K562 (cell line): ENCODE measurements at regions not wholly inside any gene's neighbourhood (a gene's known extent, or its start where the extent isn't known, plus 50 kb on each side); places are given as distances from the start of the nearest gene placed in this dataset.

Source experiments
- ATAC-seq: fragments of 200-7000 bp; cut with Tn5 transposase; 3 replicates; pipeline ENCODE4 v1.9.1; 2020; ENCODE audit warnings: moderate library complexity
- BruUV-seq: library from RNA; stranded (reverse); fragments of 400-500 nt; replicated peaks from 2 replicates; lab custom pipeline; 2021; lab: Mats Ljungman, UMichigan
- CTCF ChIA-PET: fragments of 300-600 bp; formaldehyde crosslinking; extraction: SDS; loops from one replicate; lab custom pipeline; 2021; ENCODE audit warnings: low intra/inter-chr PET ratio; lab: Yijun Ruan, JAX
- POLR2A ChIA-PET: fragments of 300-600, 350-650 bp; sonication (Branson Sonifier 250); formaldehyde crosslinking; extraction: SDS; loops from one replicate; lab custom pipeline; 2021; ENCODE audit warnings: antibody characterized with exemption, inconsistent platforms; lab: Yijun Ruan, JAX
- DNase-seq, 4 experiments: peaks; one replicate each; pipeline versions ENCODE4 v3.0.0 to v3.0.0-alpha.2; 2011 to 2018; ENCODE audit warnings: low spot score in 3 of 4, mixed read lengths in 3 of 4; ENCODE audit errors: extremely low read depth in 1 of 4
- FAIRE-seq: peaks from 2 replicates; lab custom pipeline; 2011; peaks lifted over from hg19 to GRCh38; lab: Jason Lieb, UNC
- H2AFZ ChIP-seq: 2 replicates; pipeline ENCODE4 v1.6.0; 2011; ENCODE audit warnings: low read depth, low read length, control low read depth, inconsistent platforms
- H3K27ac ChIP-seq: fragments of 200-600 bp; 3 replicates; pipeline ENCODE4 v1.8.0; 2011; ENCODE audit warnings: low read depth, mild to moderate bottlenecking, control low read depth, inconsistent platforms, low read length, moderate library complexity, mixed read lengths; ENCODE audit errors: extremely low read depth
- H3K27me3 ChIP-seq, 2 experiments: fragments of 300-600 bp in 1 of 2; 2 replicates in 1 of 2; 3 replicates in 1 of 2; pipeline versions ENCODE4 v1.6.0 to v1.8.0; 2011; ENCODE audit warnings: inconsistent platforms in 2 of 2, low read length in 2 of 2, mild to moderate bottlenecking in 1 of 2, mixed read lengths in 1 of 2, moderate library complexity in 1 of 2; ENCODE audit not compliant: control insufficient read depth in 2 of 2, insufficient read depth in 2 of 2
- H3K36me3 ChIP-seq: fragments of 300-600 bp; 3 replicates; pipeline ENCODE4 v1.8.0; 2011; ENCODE audit warnings: mild to moderate bottlenecking, low read length, inconsistent platforms; ENCODE audit not compliant: control insufficient read depth, insufficient read depth
- H3K4me1 ChIP-seq, 2 experiments: fragments of 200-600 bp in 1 of 2; replicated peaks in 1 of 2; 2 replicates in 1 of 2; 3 replicates in 1 of 2; pipeline versions ENCODE4 v1.5.1 to v1.8.0; 2011; ENCODE audit warnings: inconsistent platforms in 2 of 2, low read length in 2 of 2, mild to moderate bottlenecking in 1 of 2, mixed read lengths in 1 of 2, moderate library complexity in 1 of 2; ENCODE audit not compliant: control insufficient read depth in 2 of 2, insufficient read depth in 2 of 2
- H3K4me2 ChIP-seq: 2 replicates; pipeline ENCODE4 v1.6.1; 2011; ENCODE audit warnings: low read length, control low read depth, inconsistent platforms, mixed read lengths; ENCODE audit not compliant: insufficient read depth
- H3K4me3 ChIP-seq: fragments of 200-600 bp; sonication (generic), shearing (Covaris generic); 2 replicates; pipeline ENCODE4 v1.5.1; 2016; ENCODE audit warnings: control low read depth, inconsistent platforms
- H3K79me2 ChIP-seq: fragments of 200-600 bp; 3 replicates; pipeline ENCODE4 v1.8.0; 2011; ENCODE audit warnings: low read length, inconsistent platforms; ENCODE audit not compliant: control insufficient read depth, insufficient read depth
- H3K9ac ChIP-seq, 2 experiments: 2 replicates each; pipeline versions ENCODE4 v1.6.0 to v1.6.1; 2011; ENCODE audit warnings: low read depth in 2 of 2, low read length in 2 of 2, control low read depth in 1 of 2, inconsistent platforms in 1 of 2, mild to moderate bottlenecking in 1 of 2, mixed read lengths in 1 of 2; ENCODE audit not compliant: insufficient read depth in 1 of 2
- H3K9me1 ChIP-seq: one replicate; pipeline ENCODE4 v1.6.0; 2011; ENCODE audit warnings: inconsistent platforms, mild to moderate bottlenecking, low read length, moderate library complexity; ENCODE audit not compliant: control insufficient read depth, insufficient read depth
- H3K9me3 ChIP-seq: replicated peaks from 2 replicates; pipeline ENCODE4 v1.5.1; 2011; ENCODE audit warnings: low read depth, low read length, inconsistent platforms; ENCODE audit not compliant: control insufficient read depth, insufficient read depth
- H4K20me1 ChIP-seq: replicated peaks from 2 replicates; pipeline ENCODE4 v1.6.1; 2011; ENCODE audit warnings: low read length, inconsistent platforms, mixed read lengths; ENCODE audit not compliant: control insufficient read depth, insufficient read depth
- AFF1 ChIP-seq, 2 experiments: fragments of 450-650 bp; IDR thresholded peaks; 2 replicates each; pipeline ENCODE4 v1.6.1; 2018; ENCODE audit warnings: mild to moderate bottlenecking in 2 of 2, low read depth in 1 of 2; ENCODE audit not compliant: partially characterized antibody in 2 of 2
- CHD1 ChIP-seq: fragments of 200-600 bp; sonication (generic); IDR thresholded peaks from one replicate; pipeline ENCODE4 v1.6.1; 2012; ENCODE audit warnings: mild to moderate bottlenecking, moderate library complexity, low read length, inconsistent platforms
- KAT8 ChIP-seq: fragments of 450-650 bp; IDR thresholded peaks from 2 replicates; pipeline ENCODE4 v1.6.1; 2016; ENCODE audit warnings: low read depth, mild to moderate bottlenecking
- MTF1 ChIP-seq: fragments of 250-450 bp; sonication (Bioruptor Pico); IDR thresholded peaks from 2 replicates; pipeline ENCODE4 v1.9.0; 2021; ENCODE audit warnings: moderate library complexity, mild to moderate bottlenecking, inconsistent platforms, borderline replicate concordance
- PHF21A ChIP-seq: fragments of 450-650 bp; IDR thresholded peaks from 2 replicates; pipeline ENCODE4 v1.6.1; 2017; ENCODE audit warnings: low read depth, borderline replicate concordance
- SAFB ChIP-seq: fragments of 200-400 bp; formaldehyde crosslinking; IDR thresholded peaks from 2 replicates; pipeline ENCODE4 v1.6.1; 2017; ENCODE audit warnings: low read depth, low read length, borderline replicate concordance
- SMARCB1 ChIP-seq: IDR thresholded peaks from 2 replicates; pipeline ENCODE4 v1.6.1; 2011; ENCODE audit warnings: improper control_type of control experiment, low read depth; ENCODE audit not compliant: insufficient read length
- SREBF2 ChIP-seq: sonication (generic); formaldehyde crosslinking; IDR thresholded peaks from 2 replicates; pipeline ENCODE4 v1.4.0; 2020; ENCODE audit warnings: mild to moderate bottlenecking, missing genetic modification reagents
- ZNF140 ChIP-seq: fragments of 250-450 bp; sonication (Bioruptor Pico); IDR thresholded peaks from 2 replicates; pipeline ENCODE4 v1.8.0; 2021; ENCODE audit warnings: moderate library complexity, mild to moderate bottlenecking, inconsistent platforms
- ZNF316 ChIP-seq: fragments of 450-650 bp; IDR thresholded peaks from 2 replicates; pipeline ENCODE4 v1.6.1; 2016
- WGBS: fragments of 100-300 bp; shearing (Covaris generic); methylation state at CpG from one replicate; pipeline ENCODE4 v1.1.6; 2016; ENCODE audit warnings: low coverage, mixed read lengths; ENCODE audit not compliant: insufficient coverage; ENCODE audit errors: missing lambda C conversion rate; 5-methylcytosine and 5-hydroxymethylcytosine counted together
- in situ Hi-C: fragments of 300-500 bp; cut with MboI; formaldehyde crosslinking; loops from 4 replicates; pipeline ENCODE4 v1.15.0; 2018; ENCODE audit warnings: inconsistent platforms, mixed read lengths
- intact Hi-C: fragments of 100-400 bp; cut with micrococcal nuclease; formaldehyde crosslinking; loops from 2 replicates; pipeline ENCODE4 v1.14.2; 2022

- no peak for TF ChIP-seq AFF1 (IDR thresholded peaks at IDR 0.05; ENCODE audit: low read depth in 1 of 2, partially characterized antibody in 2 of 2)
- TF ChIP-seq, all 486 proteins: peak for 0
Measured at GRCh38 chr9:106020186-106020585, 325.8 kb downstream of the TMEM38B start (continued).

GRCh38 chr9:106023455-106023854, 329.1 kb downstream of the TMEM38B start:
- no peaks in the 10 kb centered on the region for H3K9me3 ChIP-seq
- H3K27me3 ChIP-seq: no peaks in the 10 kb centered on the region
- no TSS peak for BruUV-seq
- no peak for FAIRE-seq
- H4K20me1 ChIP-seq: no peaks in the 10 kb centered on the region
- POLR2A ChIA-PET: no interaction called here
- no peak overlapping the region for H2AFZ ChIP-seq
- H3K4me3 ChIP-seq: no peak overlapping the region
- intact Hi-C loops: no loop called here
- H3K27ac ChIP-seq: no peak overlapping the region
- CTCF ChIA-PET: no interaction called here
- no peak overlapping the region for H3K9ac ChIP-seq
- H3K4me2 ChIP-seq: no peak overlapping the region
- H3K9me1 ChIP-seq: no peaks in the 10 kb centered on the region
- in situ Hi-C loops: no loop called here
- no peaks in the 10 kb centered on the region for H3K36me3 ChIP-seq
- H3K79me2 ChIP-seq: no peaks in the 10 kb centered on the region
- DNase-seq: no peak
- no peaks in the 10 kb centered on the region for H3K4me1 ChIP-seq
- 0% methylated on average over 2 of the region's 2 CpGs for WGBS
- ATAC-seq: no peak
- TF ChIP-seq KAT8 (no peak), SMARCB1 (no peak), SREBF2 (CRISPR knock-in tag) (no peak), MTF1 (CRISPR knock-in tag) (no peak), PHF21A (no peak), SAFB (no peak), CHD1 (no peak), ZNF316 (no peak), ZNF140 (CRISPR knock-in tag) (no peak)
